GM18951 (cell line): ENCODE measurements at regions not wholly inside any gene's neighbourhood (a gene's known extent, or its start where the extent isn't known, plus 50 kb on each side); places are given as distances from the start of the nearest gene placed in this dataset.

Source experiments
- POLR2A ChIP-seq: IDR thresholded peaks from 4 replicates; pipeline ENCODE4 v1.6.1; 2011; ENCODE audit warnings: mild to moderate bottlenecking; ENCODE audit not compliant: insufficient read length, insufficient read depth; ENCODE audit errors: extremely low read depth
- in situ Hi-C: fragments of 300-500 bp; cut with MboI; formaldehyde crosslinking; loops from one replicate; pipeline ENCODE4 v1.12.0; 2022; ENCODE audit warnings: low sequenced_read_pairs, mixed read lengths, inconsistent platforms; ENCODE audit not compliant: unreplicated experiment

GRCh38 chr9:85248514-85249312 is 493.0 kb downstream of the AGTPBP1 start:
- in situ Hi-C loops: no loop called here

GRCh38 chr9:85246541-85246940 is 495.2 kb downstream of the AGTPBP1 start:
- in situ Hi-C loops: no loop called here
- TF ChIP-seq POLR2A: no peak

More at GRCh38 chr9:85248514-85249312, 493.0 kb downstream of the AGTPBP1 start:
- TF ChIP-seq POLR2A: no peak

- in situ Hi-C loops: no loop called here
- no peak for TF ChIP-seq POLR2A
These were observed 496.9 kb downstream of the AGTPBP1 start for GRCh38 chr9:85244856-85245255.

GRCh38 chr9:85243977-85244376 is 497.8 kb downstream of the AGTPBP1 start:
- no peak for TF ChIP-seq POLR2A
- in situ Hi-C loops: no loop called here

GRCh38 chr9:85237478-85237877 is 504.3 kb downstream of the AGTPBP1 start:
- in situ Hi-C loops: no loop called here
- no peak for TF ChIP-seq POLR2A

GRCh38 chr9:85230081-85230480 is 511.7 kb downstream of the AGTPBP1 start:
- in situ Hi-C loops: no loop called here
- TF ChIP-seq POLR2A: no peak

GRCh38 chr9:85228111-85228855 is 513.5 kb downstream of the AGTPBP1 start:
- in situ Hi-C loops: no loop called here

GRCh38 chr9:85225180-85225579 is 516.6 kb downstream of the AGTPBP1 start:
- in situ Hi-C loops: no loop called here
- no peak for TF ChIP-seq POLR2A

More at GRCh38 chr9:85228111-85228855, 513.5 kb downstream of the AGTPBP1 start:
- TF ChIP-seq POLR2A: no peak

- TF ChIP-seq POLR2A: no peak
- in situ Hi-C loops: no loop called here
These were observed 517.0 kb downstream of the AGTPBP1 start for GRCh38 chr9:85224729-85225128.

GRCh38 chr9:85224301-85224700 is 517.5 kb downstream of the AGTPBP1 start:
- no peak for TF ChIP-seq POLR2A
- in situ Hi-C loops: no loop called here

- in situ Hi-C loops: no loop called here
- TF ChIP-seq POLR2A: no peak
These were observed 518.1 kb downstream of the AGTPBP1 start for GRCh38 chr9:85223506-85224125.

- TF ChIP-seq POLR2A: no peak
- in situ Hi-C loops: no loop called here
These were observed 525.2 kb downstream of the AGTPBP1 start for GRCh38 chr9:85216601-85217000.

- TF ChIP-seq POLR2A: no peak
- in situ Hi-C loops: no loop called here
These were observed 525.8 kb downstream of the AGTPBP1 start for GRCh38 chr9:85215961-85216360.
